Keratinocyte (primary cell): ENCODE measurements at regions not wholly inside any gene's neighbourhood (a gene's known extent, or its start where the extent isn't known, plus 50 kb on each side); places are given as distances from the start of the nearest gene placed in this dataset.

Experiments used
- DNase-seq: peaks from one replicate; pipeline ENCODE4 v3.0.0-alpha.2; 2011; ENCODE audit warnings: low read depth, missing footprints, low spot score
- FAIRE-seq: peaks from 2 replicates; lab custom pipeline; 2011; peaks lifted over from hg19 to GRCh38; lab: Jason Lieb, UNC
- H2AFZ ChIP-seq: 2 replicates; pipeline ENCODE4 v1.6.0; 2012; ENCODE audit warnings: low read length, control low read depth, inconsistent platforms; ENCODE audit not compliant: control insufficient read depth
- H3K27ac ChIP-seq: 2 replicates; pipeline ENCODE4 v1.5.1; 2011; ENCODE audit warnings: low read length; ENCODE audit not compliant: control insufficient read depth, insufficient read depth
- H3K27me3 ChIP-seq: 3 replicates; pipeline ENCODE4 v1.6.0; 2011; ENCODE audit warnings: low read length; ENCODE audit not compliant: control insufficient read depth, insufficient read depth; ENCODE audit errors: extremely low read depth
- H3K36me3 ChIP-seq, 2 experiments: 2 replicates in 1 of 2; 3 replicates in 1 of 2; pipeline ENCODE4 v1.5.1; 2011; ENCODE audit warnings: low read length in 2 of 2, mild to moderate bottlenecking in 1 of 2; ENCODE audit not compliant: control insufficient read depth in 2 of 2, insufficient read depth in 2 of 2; ENCODE audit errors: extremely low read depth in 1 of 2
- H3K4me1 ChIP-seq: 3 replicates; pipeline ENCODE4 v1.5.1; 2011; ENCODE audit warnings: low read length; ENCODE audit not compliant: control insufficient read depth, insufficient read depth; ENCODE audit errors: extremely low read depth
- H3K4me2 ChIP-seq: 3 replicates; pipeline ENCODE4 v1.6.0; 2011; ENCODE audit warnings: low read depth, low read length; ENCODE audit not compliant: control insufficient read depth, insufficient read depth; ENCODE audit errors: extremely low read depth
- H3K4me3 ChIP-seq, 3 experiments: fragments of 200-600 bp in 1 of 3; sonication (generic) in 1 of 3; 2 replicates in 2 of 3; 3 replicates in 1 of 3; pipeline ENCODE4 v1.5.1; 2011 to 2016; ENCODE audit warnings: low read length in 3 of 3, mild to moderate bottlenecking in 3 of 3, control low read depth in 2 of 3, inconsistent platforms in 1 of 3, low read depth in 1 of 3, mixed read lengths in 1 of 3, mixed run types in 1 of 3, moderate library complexity in 1 of 3; ENCODE audit not compliant: control insufficient read depth in 2 of 3, insufficient read depth in 2 of 3; ENCODE audit errors: extremely low read depth in 1 of 3
- H3K79me2 ChIP-seq: 2 replicates; pipeline ENCODE4 v1.6.0; 2012; ENCODE audit warnings: low read length; ENCODE audit not compliant: control insufficient read depth, insufficient read depth
- H3K9ac ChIP-seq: 3 replicates; pipeline ENCODE4 v1.6.0; 2011; ENCODE audit warnings: low read length; ENCODE audit not compliant: control insufficient read depth, insufficient read depth; ENCODE audit errors: extremely low read depth
- H3K9me1 ChIP-seq: 3 replicates; pipeline ENCODE4 v1.6.0; 2011; ENCODE audit warnings: low read length; ENCODE audit not compliant: control insufficient read depth, insufficient read depth; ENCODE audit errors: extremely low read depth
- H3K9me3 ChIP-seq: 2 replicates; pipeline ENCODE4 v1.5.1; 2012; ENCODE audit warnings: low read depth, low read length; ENCODE audit not compliant: control insufficient read depth
- H4K20me1 ChIP-seq: 3 replicates; pipeline ENCODE4 v1.6.0; 2011; ENCODE audit warnings: low read length; ENCODE audit not compliant: control insufficient read depth, insufficient read depth; ENCODE audit errors: extremely low read depth
- EZH2 ChIP-seq: IDR thresholded peaks from one replicate; pipeline ENCODE4 v1.6.1; 2012; ENCODE audit warnings: inconsistent platforms, mild to moderate bottlenecking, low read length, moderate library complexity
- dilution Hi-C: fragments of 300-500 bp; cut with MboI; formaldehyde crosslinking; loops from one replicate; pipeline ENCODE4 v1.7.0; 2020; ENCODE audit warnings: low sequenced_read_pairs; ENCODE audit not compliant: extremely low pct_ligation_motif_present
- TF ChIP-seq, protein P1 (sequence below), 3 experiments: IDR thresholded peaks in 1 of 3; conservative IDR thresholded peaks in 1 of 3; optimal IDR thresholded peaks in 1 of 3; 2 replicates in 2 of 3; 3 replicates in 1 of 3; pipeline versions ENCODE3 to v1.5.1; 2011; ENCODE audit warnings: low read length in 3 of 3, mild to moderate bottlenecking in 3 of 3, moderate library complexity in 2 of 3, control low read depth in 1 of 3, inconsistent platforms in 1 of 3; ENCODE audit not compliant: insufficient read depth in 2 of 3; ENCODE audit errors: extremely low read depth in 1 of 3

DNA sequence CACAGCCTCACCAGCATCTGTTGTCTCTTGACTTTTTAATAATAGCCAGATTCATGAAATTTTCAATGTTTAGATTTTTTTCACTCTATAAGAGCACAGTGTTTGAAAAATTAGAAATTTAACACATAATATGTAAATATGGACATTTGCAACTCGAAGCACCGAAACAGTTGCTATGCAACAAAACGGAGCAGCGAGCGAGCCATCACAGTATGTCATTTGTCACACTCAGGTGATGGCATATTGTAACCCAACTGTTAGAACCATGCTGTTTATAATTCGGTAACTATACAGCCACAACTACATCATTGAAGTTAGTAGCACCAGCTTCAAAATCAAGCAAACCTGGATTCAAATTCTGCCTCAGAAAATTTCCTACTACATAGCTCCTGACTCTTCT is 410.8 kb downstream of the NPIPA8 start:
- dilution Hi-C loops = no loop called here
- no peak overlapping the region for H2AFZ ChIP-seq

DNA sequence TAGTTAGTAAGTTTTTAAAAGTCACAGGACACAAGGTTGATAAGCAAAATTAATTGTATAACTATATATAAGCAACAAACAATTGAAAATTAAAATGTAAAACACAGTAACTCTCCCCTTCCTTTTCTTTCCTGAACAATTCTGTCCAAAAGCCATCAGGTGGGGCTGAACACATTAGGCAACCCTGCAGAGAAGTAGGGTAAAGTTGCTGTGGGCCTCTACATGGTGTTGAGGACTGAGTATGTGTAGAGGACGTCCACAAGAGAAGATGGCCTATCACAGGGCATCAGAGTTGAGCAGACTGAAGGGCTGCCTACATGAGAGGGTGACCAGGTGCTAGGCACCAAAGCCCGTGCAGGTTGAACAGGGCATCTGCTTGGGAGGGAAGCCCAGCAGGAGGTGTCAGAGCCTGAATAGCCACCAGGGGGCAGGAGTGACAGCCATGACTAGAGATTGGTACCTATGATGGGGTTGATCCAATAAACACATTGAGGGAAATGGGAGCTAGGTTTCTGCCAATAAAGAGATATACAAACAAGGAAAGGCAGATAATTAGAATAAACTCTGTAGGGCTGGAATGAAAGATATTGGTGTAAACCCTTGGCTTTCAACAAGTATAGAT is 415.1 kb downstream of the NPIPA8 start:
- H3K27ac ChIP-seq = no peak overlapping the region
- H3K9ac ChIP-seq = no peak overlapping the region
- no peak overlapping the region for H2AFZ ChIP-seq
- TF ChIP-seq, protein P1, sequence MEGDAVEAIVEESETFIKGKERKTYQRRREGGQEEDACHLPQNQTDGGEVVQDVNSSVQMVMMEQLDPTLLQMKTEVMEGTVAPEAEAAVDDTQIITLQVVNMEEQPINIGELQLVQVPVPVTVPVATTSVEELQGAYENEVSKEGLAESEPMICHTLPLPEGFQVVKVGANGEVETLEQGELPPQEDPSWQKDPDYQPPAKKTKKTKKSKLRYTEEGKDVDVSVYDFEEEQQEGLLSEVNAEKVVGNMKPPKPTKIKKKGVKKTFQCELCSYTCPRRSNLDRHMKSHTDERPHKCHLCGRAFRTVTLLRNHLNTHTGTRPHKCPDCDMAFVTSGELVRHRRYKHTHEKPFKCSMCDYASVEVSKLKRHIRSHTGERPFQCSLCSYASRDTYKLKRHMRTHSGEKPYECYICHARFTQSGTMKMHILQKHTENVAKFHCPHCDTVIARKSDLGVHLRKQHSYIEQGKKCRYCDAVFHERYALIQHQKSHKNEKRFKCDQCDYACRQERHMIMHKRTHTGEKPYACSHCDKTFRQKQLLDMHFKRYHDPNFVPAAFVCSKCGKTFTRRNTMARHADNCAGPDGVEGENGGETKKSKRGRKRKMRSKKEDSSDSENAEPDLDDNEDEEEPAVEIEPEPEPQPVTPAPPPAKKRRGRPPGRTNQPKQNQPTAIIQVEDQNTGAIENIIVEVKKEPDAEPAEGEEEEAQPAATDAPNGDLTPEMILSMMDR (optimal IDR thresholded peaks at IDR 0.05 in 1 of 3, IDR thresholded peaks at IDR 0.05 in 1 of 3, conservative IDR thresholded peaks at IDR 0.05 in 1 of 3; ENCODE audit: extremely low read depth in 1 of 3, insufficient read depth in 2 of 3, low read length in 3 of 3) = peak; percentile 64 to 73 (median 71)
- TF ChIP-seq EZH2 = no peak
- no peaks in the 10 kb centered on the region for H4K20me1 ChIP-seq
- H3K9me1 ChIP-seq = no peaks in the 10 kb centered on the region
- H3K4me1 ChIP-seq = no peaks in the 10 kb centered on the region
- H3K4me3 ChIP-seq = no peak overlapping the region
- no peak for DNase-seq
- no peak for FAIRE-seq
- no peaks in the 10 kb centered on the region for H3K36me3 ChIP-seq
- H3K9me3 ChIP-seq = no peaks in the 10 kb centered on the region
- H3K27me3 ChIP-seq = no peaks in the 10 kb centered on the region
- no peak overlapping the region for H3K4me2 ChIP-seq
- H3K79me2 ChIP-seq = no peaks in the 10 kb centered on the region
- dilution Hi-C loops = no loop called here

More for the DNA sequence above, 410.8 kb downstream of the NPIPA8 start:
- no peak for FAIRE-seq
- H3K9me1 ChIP-seq = no peaks in the 10 kb centered on the region
- H3K4me1 ChIP-seq = no peaks in the 10 kb centered on the region
- H3K4me3 ChIP-seq = no peak overlapping the region
- no peak overlapping the region for H3K27ac ChIP-seq
- no peak overlapping the region for H3K9ac ChIP-seq
- H3K79me2 ChIP-seq = no peaks in the 10 kb centered on the region
- H3K36me3 ChIP-seq = no peaks in the 10 kb centered on the region
- DNase-seq = no peak
- H3K9me3 ChIP-seq = no peaks in the 10 kb centered on the region
- no peak overlapping the region for H3K4me2 ChIP-seq
- TF ChIP-seq, protein P1 (optimal IDR thresholded peaks at IDR 0.05 in 1 of 3, IDR thresholded peaks at IDR 0.05 in 1 of 3, conservative IDR thresholded peaks at IDR 0.05 in 1 of 3; ENCODE audit: extremely low read depth in 1 of 3, insufficient read depth in 2 of 3, low read length in 3 of 3) = no peak
- no peak for TF ChIP-seq EZH2
- no peaks in the 10 kb centered on the region for H3K27me3 ChIP-seq
- no peaks in the 10 kb centered on the region for H4K20me1 ChIP-seq
